ENCODE measurements at regions not wholly inside any gene's neighbourhood (a gene's known extent, or its start where the extent isn't known, plus 50 kb on each side); places are given as distances from the start of the nearest gene placed in this dataset.
"Not testable (repeated sequence)": the region's sequence is repeated elsewhere in the genome, so short reads cannot be mapped to it uniquely, and the experiment has no call there.

GRCh38 chr13:50173045-50173444 lies 157.8 kb downstream of the KCNRG start:
- H4K8ac ChIP-seq (ENCODE audit: low read depth, low read length); H3K79me1 ChIP-seq (ENCODE audit: low read length); H2BK15ac ChIP-seq (replicated peaks; ENCODE audit: low read depth); H3K4me3 ChIP-seq (ENCODE audit: low read length); H2BK120ac ChIP-seq (ENCODE audit: low read depth, low read length); H3K18ac ChIP-seq (ENCODE audit: low read length); H3K4me1 ChIP-seq (ENCODE audit: control insufficient read depth, low read depth, low read length); H4K5ac ChIP-seq (ENCODE audit: low read length); H3K56ac ChIP-seq (ENCODE audit: low read length); H3K9ac ChIP-seq (ENCODE audit: low read length); H3K4me2 ChIP-seq (ENCODE audit: low read length); H3K4ac ChIP-seq (ENCODE audit: low read depth, low read length); H3K23ac ChIP-seq (ENCODE audit: low read length); DNase-seq; H3K79me2 ChIP-seq (ENCODE audit: control insufficient read depth, insufficient read depth, low read length); H2AK5ac ChIP-seq (ENCODE audit: low read length); H2BK5ac ChIP-seq (ENCODE audit: low read length); H3K36me3 ChIP-seq (ENCODE audit: control insufficient read depth, insufficient read depth, low read length); H3K27ac ChIP-seq (ENCODE audit: low read depth, low read length); H3K27me3 ChIP-seq (ENCODE audit: insufficient read depth, low read length, poor library complexity): not testable (repeated sequence)
- WGBS (ENCODE audit: extremely low coverage, insufficient coverage, low lambda C conversion rate) = no CpG with 5 or more reads among the region's 2 CpGs

DNA sequence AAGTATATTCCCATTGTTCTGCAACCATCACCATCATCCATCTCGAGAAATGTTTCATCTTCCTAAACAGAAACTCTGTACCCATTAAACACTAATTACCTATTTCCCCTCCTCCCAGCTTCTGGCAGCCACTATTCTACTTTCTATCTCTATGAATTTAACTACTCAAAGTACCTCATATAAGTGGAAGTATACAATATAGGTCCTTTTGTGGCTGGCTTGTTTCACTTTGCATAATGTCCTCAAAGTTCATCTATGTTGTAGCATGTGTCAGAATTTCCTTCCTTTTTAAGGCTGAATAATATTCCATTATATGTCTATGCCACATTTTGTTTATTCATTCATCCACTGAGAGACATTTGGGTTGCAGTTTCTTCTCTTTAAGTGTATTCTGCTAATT lies 159.4 kb downstream of the KCNRG start:
- no peak overlapping the region for H2AK5ac ChIP-seq (ENCODE audit: low read length)
- no peak overlapping the region for H3K27ac ChIP-seq (ENCODE audit: low read depth, low read length)
- no CpG with 5 or more reads among the region's 1 CpG for WGBS (ENCODE audit: extremely low coverage, insufficient coverage, low lambda C conversion rate)

GRCh38 chr13:50179977-50180376 lies 164.7 kb downstream of the KCNRG start:
- H3K9ac ChIP-seq (ENCODE audit: low read length) = no peak overlapping the region
- H2BK15ac ChIP-seq (replicated peaks; ENCODE audit: low read depth) = no peak overlapping the region
- DNase-seq = no peak
- no peak overlapping the region for H3K4ac ChIP-seq (ENCODE audit: low read depth, low read length)
- no peaks in the 10 kb centered on the region for H3K79me2 ChIP-seq (ENCODE audit: control insufficient read depth, insufficient read depth, low read length)
- H3K18ac ChIP-seq (ENCODE audit: low read length) = no peak overlapping the region
- H3K4me2 ChIP-seq (ENCODE audit: low read length) = no peak overlapping the region
- no peak overlapping the region for H4K5ac ChIP-seq (ENCODE audit: low read length)
- no peak overlapping the region for H2BK120ac ChIP-seq (ENCODE audit: low read depth, low read length)
- no peaks in the 10 kb centered on the region for H3K36me3 ChIP-seq (ENCODE audit: control insufficient read depth, insufficient read depth, low read length)
- no peak overlapping the region for H3K56ac ChIP-seq (ENCODE audit: low read length)
- no peaks in the 10 kb centered on the region for H3K27me3 ChIP-seq (ENCODE audit: insufficient read depth, low read length, poor library complexity)
- H3K27ac ChIP-seq (ENCODE audit: low read depth, low read length) = no peak overlapping the region
- H2AK5ac ChIP-seq (ENCODE audit: low read length) = no peak overlapping the region
- H3K4me3 ChIP-seq (ENCODE audit: low read length) = no peak overlapping the region
- no peaks in the 10 kb centered on the region for H3K79me1 ChIP-seq (ENCODE audit: low read length)
- no peaks in the 10 kb centered on the region for H3K4me1 ChIP-seq (ENCODE audit: control insufficient read depth, low read depth, low read length)
- H2BK5ac ChIP-seq (ENCODE audit: low read length) = no peak overlapping the region
- WGBS (ENCODE audit: extremely low coverage, insufficient coverage, low lambda C conversion rate) = no CpG with 5 or more reads among the region's 1 CpG
- H3K23ac ChIP-seq (ENCODE audit: low read length) = no peak overlapping the region
- H4K8ac ChIP-seq (ENCODE audit: low read depth, low read length) = no peak overlapping the region

More for the DNA sequence above, 159.4 kb downstream of the KCNRG start:
- H4K5ac ChIP-seq (ENCODE audit: low read length) = no peak overlapping the region
- H4K8ac ChIP-seq (ENCODE audit: low read depth, low read length) = no peak overlapping the region
- no peak overlapping the region for H3K9ac ChIP-seq (ENCODE audit: low read length)
- H3K4me2 ChIP-seq (ENCODE audit: low read length) = no peak overlapping the region
- H3K79me2 ChIP-seq (ENCODE audit: control insufficient read depth, insufficient read depth, low read length) = no peaks in the 10 kb centered on the region
- H3K4me3 ChIP-seq (ENCODE audit: low read length) = no peak overlapping the region
- H3K79me1 ChIP-seq (ENCODE audit: low read length) = no peaks in the 10 kb centered on the region
- no peak overlapping the region for H2BK15ac ChIP-seq (replicated peaks; ENCODE audit: low read depth)
- H3K4me1 ChIP-seq (ENCODE audit: control insufficient read depth, low read depth, low read length) = no peaks in the 10 kb centered on the region
- no peak overlapping the region for H3K56ac ChIP-seq (ENCODE audit: low read length)
- no peaks in the 10 kb centered on the region for H3K27me3 ChIP-seq (ENCODE audit: insufficient read depth, low read length, poor library complexity)
- H2BK5ac ChIP-seq (ENCODE audit: low read length) = no peak overlapping the region
- H2BK120ac ChIP-seq (ENCODE audit: low read depth, low read length) = no peak overlapping the region
- H3K23ac ChIP-seq (ENCODE audit: low read length) = no peak overlapping the region
- no peak overlapping the region for H3K18ac ChIP-seq (ENCODE audit: low read length)
- DNase-seq = no peak
- no peak overlapping the region for H3K4ac ChIP-seq (ENCODE audit: low read depth, low read length)
- no peaks in the 10 kb centered on the region for H3K36me3 ChIP-seq (ENCODE audit: control insufficient read depth, insufficient read depth, low read length)

GRCh38 chr13:50185769-50186763 lies 170.8 kb downstream of the KCNRG start:
- not testable (repeated sequence) for H4K8ac ChIP-seq (ENCODE audit: low read depth, low read length); H3K4me1 ChIP-seq (ENCODE audit: control insufficient read depth, low read depth, low read length); H2BK5ac ChIP-seq (ENCODE audit: low read length); DNase-seq; H3K56ac ChIP-seq (ENCODE audit: low read length); H3K9ac ChIP-seq (ENCODE audit: low read length); H3K79me2 ChIP-seq (ENCODE audit: control insufficient read depth, insufficient read depth, low read length); H4K5ac ChIP-seq (ENCODE audit: low read length); H2BK120ac ChIP-seq (ENCODE audit: low read depth, low read length); H3K4me3 ChIP-seq (ENCODE audit: low read length); H3K23ac ChIP-seq (ENCODE audit: low read length); H3K27me3 ChIP-seq (ENCODE audit: insufficient read depth, low read length, poor library complexity); H3K4me2 ChIP-seq (ENCODE audit: low read length); H3K27ac ChIP-seq (ENCODE audit: low read depth, low read length); H2BK15ac ChIP-seq (replicated peaks; ENCODE audit: low read depth); H3K36me3 ChIP-seq (ENCODE audit: control insufficient read depth, insufficient read depth, low read length); H2AK5ac ChIP-seq (ENCODE audit: low read length); H3K79me1 ChIP-seq (ENCODE audit: low read length); H3K18ac ChIP-seq (ENCODE audit: low read length); H3K4ac ChIP-seq (ENCODE audit: low read depth, low read length)
- no CpG with 5 or more reads among the region's 32 CpGs for WGBS (ENCODE audit: extremely low coverage, insufficient coverage, low lambda C conversion rate)

- no CpG with 5 or more reads among the region's 3 CpGs for WGBS (ENCODE audit: extremely low coverage, insufficient coverage, low lambda C conversion rate)
- no peak overlapping the region for H3K4me2 ChIP-seq (ENCODE audit: low read length)
- H3K23ac ChIP-seq (ENCODE audit: low read length) = no peak overlapping the region
Observed at GRCh38 chr13:50187352-50188029, 172.2 kb downstream of the KCNRG start.

More at GRCh38 chr13:50187352-50188029, 172.2 kb downstream of the KCNRG start:
- Histone ChIP-seq H3K9ac (ENCODE audit: low read length) (no peak overlapping the region), H3K36me3 (ENCODE audit: control insufficient read depth, insufficient read depth, low read length) (no peaks in the 10 kb centered on the region), H3K4ac (ENCODE audit: low read depth, low read length) (no peak overlapping the region), H4K5ac (ENCODE audit: low read length) (no peak overlapping the region), H4K8ac (ENCODE audit: low read depth, low read length) (no peak overlapping the region), H3K27me3 (ENCODE audit: insufficient read depth, low read length, poor library complexity) (no peaks in the 10 kb centered on the region), H3K79me2 (ENCODE audit: control insufficient read depth, insufficient read depth, low read length) (no peaks in the 10 kb centered on the region), H3K4me3 (ENCODE audit: low read length) (no peak overlapping the region), H3K56ac (ENCODE audit: low read length) (no peak overlapping the region), H3K4me1 (ENCODE audit: control insufficient read depth, low read depth, low read length) (no peaks in the 10 kb centered on the region), H2AK5ac (ENCODE audit: low read length) (no peak overlapping the region), H2BK5ac (ENCODE audit: low read length) (no peak overlapping the region), H3K79me1 (ENCODE audit: low read length) (no peaks in the 10 kb centered on the region), H2BK120ac (ENCODE audit: low read depth, low read length) (no peak overlapping the region), H3K18ac (ENCODE audit: low read length) (no peak overlapping the region), H2BK15ac (replicated peaks; ENCODE audit: low read depth) (no peak overlapping the region), H3K27ac (ENCODE audit: low read depth, low read length) (no peak overlapping the region)
- DNase-seq = no peak
